Heart right ventricle (tissue), 16 donors: ENCODE measurements at regions not wholly inside any gene's neighbourhood (a gene's known extent, or its start where the extent isn't known, plus 50 kb on each side); places are given as distances from the start of the nearest gene placed in this dataset.

Source experiments
- ATAC-seq, 8 donors: fragments of 200-7000 bp; cut with Tn5 transposase; one replicate each; pipeline ENCODE4 v1.9.1; 2020; ENCODE audit warnings: mild to moderate bottlenecking in 8 of 8, moderate library complexity in 8 of 8, moderate number of reproducible peaks in 1 of 8
- DNase-seq, 2 donors: peaks; one replicate each; pipeline ENCODE4 v3.0.0-alpha.2; 2020
- H3K27ac ChIP-seq, 10 donors: fragments of 200-600 bp; sonication (generic) in 2 of 10; one replicate each; pipeline versions ENCODE4 v1.5.0 to v1.8.0; 2020 to 2022; ENCODE audit warnings: mild to moderate bottlenecking in 3 of 10
- H3K27me3 ChIP-seq, 7 donors: fragments of 200-600 bp; one replicate each; pipeline ENCODE4 v1.8.0; 2021 to 2022; ENCODE audit warnings: mild to moderate bottlenecking in 2 of 7
- H3K36me3 ChIP-seq, 9 donors: fragments of 200-600 bp; sonication (generic) in 1 of 9; one replicate each; pipeline versions ENCODE4 v1.5.0 to v1.8.0; 2020 to 2022; ENCODE audit warnings: mild to moderate bottlenecking in 2 of 9
- H3K4me1 ChIP-seq, 9 donors: fragments of 200-600 bp; sonication (generic) in 1 of 9; one replicate each; pipeline versions ENCODE4 v1.5.0 to v1.8.0; 2020 to 2022; ENCODE audit warnings: mild to moderate bottlenecking in 4 of 9
- H3K4me3 ChIP-seq, 10 donors: fragments of 200-600 bp; sonication (generic) in 2 of 10; one replicate each; pipeline versions ENCODE4 v1.5.0 to v1.8.0; 2020 to 2022; ENCODE audit warnings: mild to moderate bottlenecking in 7 of 10, moderate library complexity in 2 of 10
- H3K9me3 ChIP-seq, 11 donors: fragments of 200-600 bp in 10 of 11; sonication (generic) in 2 of 11; one replicate each; pipeline versions ENCODE4 v1.5.0 to v1.8.0; 2013 to 2022; ENCODE audit warnings: mild to moderate bottlenecking in 2 of 11, control low read depth in 1 of 11, moderate library complexity in 1 of 11
- CTCF ChIP-seq, 9 donors: fragments of 200-600 bp; sonication (generic) in 2 of 9; IDR thresholded peaks; one replicate each; pipeline versions ENCODE4 v1.5.0 to v1.8.0; 2021 to 2022; ENCODE audit warnings: antibody characterized with exemption in 9 of 9, mild to moderate bottlenecking in 5 of 9, moderate library complexity in 1 of 9
- WGBS, 2 donors: extraction: QIAGEN DNeasy Blood & Tissue Kit; methylation state at CpG; one replicate each; pipeline ENCODE4 v1.1.7; 2013; ENCODE audit warnings: inconsistent platforms in 1 of 2; 5-methylcytosine and 5-hydroxymethylcytosine counted together
- intact Hi-C, 10 donors: fragments of 100-400 bp; cut with DNase I; formaldehyde crosslinking; loops; one replicate each; pipeline versions ENCODE4 v1.11.1 to v1.14.2; 2022
- donor health status: Arrhythmogenic right ventricular cardiomyopathy.
- donor health status: ischemic (EF 13 %, LVEDD 7.1; RV severe dilation, severe dysfunction).
- donor health status: healthy with polysubstance abuse.
- donor health status: DM: no; HTN: yes; CAD: no.
- donor health status: DM: no; HTN: no; CAD: no.
- donor health status: ischemic (EF 25% LVEDD 6.9; RV normal size, moderate dysfunction).
- donor health status: ischemic (EF 25% LVEDD 5.7; RV mildly dilated, moderate dysfunction).
- donor health status: healthy.
- donor health status: DM: yes; HTN: yes; CAD: no.
- donor health status: Ischemic cardiomyopathy.
- donor health status: ischemic (EF 35%, LVEDD 5.7; RV mildly dilated, moderate dysfunction).
- donor health status: nonischemic (EF 11% LVEDD 7.7; RV severe dilation, severe dysfunction).
- donor health status: DM: yes; HTN: yes; CAD: no.
- donor health status: PGD.
- donor health status: ischemic (EF 29% LVEDD 5.4; RV normal size, mild dysfunction).
- donor health status: nonischemic (EF 23%, LVEDD 6.1; RV moderate dilation, normal function).

- no peak for TF ChIP-seq CTCF (IDR thresholded peaks at IDR 0.05)
- intact Hi-C loops, result loop anchor here in 1 of 10 donors (10.0 kb wide), 1 partner anchor 567 kb away; no protein-coding TSS in a partner anchor
- H3K9me3 ChIP-seq, result peaks cover 0 to 5% (median 0%) of the 10 kb centered on the region in 11 donors
- ATAC-seq (no peak), DNase-seq (no peak)
- H3K36me3 ChIP-seq, result no peaks in the 10 kb centered on the region
- no peaks in the 10 kb centered on the region for H3K27me3 ChIP-seq
- no peak overlapping the region for H3K4me3 ChIP-seq
- no peak overlapping the region for H3K27ac ChIP-seq
- no peaks in the 10 kb centered on the region for H3K4me1 ChIP-seq
These were observed 187.3 kb downstream of the C12orf50 start for GRCh38 chr12:87841935-87842334.

GRCh38 chr12:87836190-87836589 is 193.0 kb downstream of the C12orf50 start:
- no peak for TF ChIP-seq CTCF (IDR thresholded peaks at IDR 0.05)
- Histone ChIP-seq H3K4me1 (no peaks in the 10 kb centered on the region), H3K9me3 (peaks cover 0 to 5% (median 0%) of the 10 kb centered on the region in 11 donors), H3K27ac (no peak overlapping the region), H3K4me3 (no peak overlapping the region), H3K36me3 (no peaks in the 10 kb centered on the region), H3K27me3 (no peaks in the 10 kb centered on the region)
- DNase-seq (no peak), ATAC-seq (no peak)
- intact Hi-C loops, result no loop called here

- Histone ChIP-seq H3K27me3 (no peaks in the 10 kb centered on the region), H3K9me3 (no peaks in the 10 kb centered on the region), H3K4me3 (no peak overlapping the region), H3K27ac (no peak overlapping the region), H3K4me1 (no peaks in the 10 kb centered on the region), H3K36me3 (no peaks in the 10 kb centered on the region)
- no peak for DNase-seq
- ATAC-seq, result no peak
- WGBS, 2 donors, result 50 to 51% methylated on average over 6 of the region's 6 CpGs
- intact Hi-C loops, result no loop called here
- TF ChIP-seq CTCF (IDR thresholded peaks at IDR 0.05), result no peak
These were observed 200.7 kb downstream of the C12orf50 start for GRCh38 chr12:87828382-87828973.

- WGBS, 2 donors, result 69 to 79% methylated on average over 2 of the region's 2 CpGs
- Histone ChIP-seq H3K4me1 (no peaks in the 10 kb centered on the region), H3K4me3 (no peak overlapping the region), H3K36me3 (no peaks in the 10 kb centered on the region), H3K27ac (no peak overlapping the region), H3K9me3 (no peaks in the 10 kb centered on the region), H3K27me3 (no peaks in the 10 kb centered on the region)
- no peak for ATAC-seq
- no peak for TF ChIP-seq CTCF (IDR thresholded peaks at IDR 0.05)
- no peak for DNase-seq
- intact Hi-C loops, result no loop called here
These were observed 201.4 kb downstream of the C12orf50 start for GRCh38 chr12:87827638-87828264.
